ENCODE measurements at regions not wholly inside any gene's neighbourhood (a gene's known extent, or its start where the extent isn't known, plus 50 kb on each side); places are given as distances from the start of the nearest gene placed in this dataset.

DNA sequence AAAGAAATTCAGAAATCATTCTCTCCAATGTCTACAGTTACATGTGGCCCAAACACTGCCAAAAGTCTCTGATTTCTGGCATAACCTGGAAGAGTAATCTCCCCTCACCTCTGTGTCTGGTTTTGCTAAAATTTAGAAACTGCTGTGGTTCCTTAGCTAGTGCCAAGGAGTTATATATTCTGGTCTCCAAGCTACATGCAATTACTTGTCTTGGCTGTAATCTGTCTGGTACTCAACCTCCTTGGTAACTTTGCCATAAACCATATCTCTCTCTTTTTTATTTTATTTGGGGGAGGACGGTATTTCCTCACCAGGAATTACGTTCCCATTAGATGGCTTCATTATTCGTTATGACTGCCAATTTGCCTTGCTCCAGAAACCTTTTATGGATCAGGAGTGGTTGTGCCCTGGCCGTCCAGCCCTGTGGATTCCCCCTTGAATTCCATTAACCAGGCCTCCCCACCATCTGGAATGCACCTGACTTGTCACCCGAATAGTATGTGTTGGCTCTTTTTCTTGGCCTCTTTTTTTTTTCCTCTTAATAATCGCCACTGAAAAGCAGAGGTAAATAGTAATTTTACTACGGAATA lies 400.0 kb downstream of the CD83 start:
- ATAC-seq (no peak), DNase-seq (ENCODE audit: low read depth, low spot score) (no peak)
- TF ChIP-seq, protein P1, sequence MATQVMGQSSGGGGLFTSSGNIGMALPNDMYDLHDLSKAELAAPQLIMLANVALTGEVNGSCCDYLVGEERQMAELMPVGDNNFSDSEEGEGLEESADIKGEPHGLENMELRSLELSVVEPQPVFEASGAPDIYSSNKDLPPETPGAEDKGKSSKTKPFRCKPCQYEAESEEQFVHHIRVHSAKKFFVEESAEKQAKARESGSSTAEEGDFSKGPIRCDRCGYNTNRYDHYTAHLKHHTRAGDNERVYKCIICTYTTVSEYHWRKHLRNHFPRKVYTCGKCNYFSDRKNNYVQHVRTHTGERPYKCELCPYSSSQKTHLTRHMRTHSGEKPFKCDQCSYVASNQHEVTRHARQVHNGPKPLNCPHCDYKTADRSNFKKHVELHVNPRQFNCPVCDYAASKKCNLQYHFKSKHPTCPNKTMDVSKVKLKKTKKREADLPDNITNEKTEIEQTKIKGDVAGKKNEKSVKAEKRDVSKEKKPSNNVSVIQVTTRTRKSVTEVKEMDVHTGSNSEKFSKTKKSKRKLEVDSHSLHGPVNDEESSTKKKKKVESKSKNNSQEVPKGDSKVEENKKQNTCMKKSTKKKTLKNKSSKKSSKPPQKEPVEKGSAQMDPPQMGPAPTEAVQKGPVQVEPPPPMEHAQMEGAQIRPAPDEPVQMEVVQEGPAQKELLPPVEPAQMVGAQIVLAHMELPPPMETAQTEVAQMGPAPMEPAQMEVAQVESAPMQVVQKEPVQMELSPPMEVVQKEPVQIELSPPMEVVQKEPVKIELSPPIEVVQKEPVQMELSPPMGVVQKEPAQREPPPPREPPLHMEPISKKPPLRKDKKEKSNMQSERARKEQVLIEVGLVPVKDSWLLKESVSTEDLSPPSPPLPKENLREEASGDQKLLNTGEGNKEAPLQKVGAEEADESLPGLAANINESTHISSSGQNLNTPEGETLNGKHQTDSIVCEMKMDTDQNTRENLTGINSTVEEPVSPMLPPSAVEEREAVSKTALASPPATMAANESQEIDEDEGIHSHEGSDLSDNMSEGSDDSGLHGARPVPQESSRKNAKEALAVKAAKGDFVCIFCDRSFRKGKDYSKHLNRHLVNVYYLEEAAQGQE (IDR thresholded peaks at IDR 0.05; ENCODE audit: insufficient read depth in 1 of 2, low read depth in 2 of 2, low read length in 1 of 2) = no peak
- no peak for TF ChIP-seq SIN3A (IDR thresholded peaks at IDR 0.05; ENCODE audit: borderline replicate concordance, insufficient read depth, low read depth, low read length)
- no peak for TF ChIP-seq CTCF (IDR thresholded peaks at IDR 0.05)
- TF ChIP-seq POLR2AphosphoS5 (IDR thresholded peaks at IDR 0.05; ENCODE audit: low read depth, low read length) = no peak
- no peak for TF ChIP-seq TCF7L2 (IDR thresholded peaks at IDR 0.05; ENCODE audit: low read depth, low read length)
- Histone ChIP-seq H3K27ac (ENCODE audit: low read length) (no peak overlapping the region), H3K27me3 (ENCODE audit: control insufficient read depth, insufficient read depth, low read length) (no peaks in the 10 kb centered on the region), H3K36me3 (ENCODE audit: control insufficient read depth, insufficient read depth, low read length) (no peaks in the 10 kb centered on the region), H3K9me3 (ENCODE audit: control insufficient read depth, insufficient read depth, low read depth, low read length) (no peaks in the 10 kb centered on the region), H3K4me3 (ENCODE audit: low read depth in 2 of 2, low read length in 2 of 2) (no peak overlapping the region), H3K4me1 (ENCODE audit: control insufficient read depth, insufficient read depth, low read length) (no peaks in the 10 kb centered on the region)
- no TSS peak for BruUV-seq (replicated peaks)
- in situ Hi-C loops (cut with HindIII; ENCODE audit: low pct_unique_long_range_greater_than_20kb, low sequenced_read_pairs) = no loop called here
- CTCF ChIA-PET = no interaction called here
- intact Hi-C loops (cut with micrococcal nuclease; ENCODE audit: unreplicated experiment) = no loop called here
- POLR2A ChIA-PET = no interaction called here

DNA sequence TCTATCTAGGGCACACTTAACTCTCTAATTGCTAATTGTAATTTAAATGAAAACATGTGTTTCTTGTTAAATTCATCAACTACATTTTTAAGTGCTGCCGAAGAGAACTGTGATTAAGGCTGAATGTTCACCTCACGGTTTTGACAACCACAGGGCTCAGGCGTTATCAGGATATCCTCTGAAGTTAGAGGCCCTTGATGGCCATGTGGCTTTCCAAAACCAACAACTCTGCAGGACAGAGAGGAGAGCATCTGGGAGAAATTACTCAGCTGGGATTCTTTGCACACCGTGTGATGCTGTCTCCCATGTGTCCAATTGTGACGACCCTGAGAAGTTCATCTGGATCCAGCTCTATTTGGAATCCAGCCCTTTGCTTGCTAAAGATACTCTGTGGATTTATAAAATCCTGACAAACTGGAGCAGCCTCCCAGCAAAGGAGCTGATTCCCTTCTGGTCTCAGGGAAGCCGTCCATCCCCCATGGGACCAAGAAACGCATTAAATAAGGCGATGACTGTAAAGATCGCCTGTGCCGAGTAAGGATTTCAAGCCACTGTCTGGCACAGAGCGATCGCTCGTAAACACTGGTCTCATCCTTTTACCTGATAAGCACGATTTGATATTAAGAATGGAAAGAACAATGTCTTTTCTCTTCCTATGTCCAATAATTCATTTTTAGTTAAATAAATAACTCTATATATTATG lies 401.1 kb downstream of the CD83 start:
- ChIA-PET CTCF (no interaction called here), POLR2A (no interaction called here)
- H3K27me3 ChIP-seq (ENCODE audit: control insufficient read depth, insufficient read depth, low read length) = no peaks in the 10 kb centered on the region
- H3K9me3 ChIP-seq (ENCODE audit: control insufficient read depth, insufficient read depth, low read depth, low read length) = no peaks in the 10 kb centered on the region
- intact Hi-C loops (cut with micrococcal nuclease; ENCODE audit: unreplicated experiment) (no loop called here), in situ Hi-C loops (cut with HindIII; ENCODE audit: low pct_unique_long_range_greater_than_20kb, low sequenced_read_pairs) (no loop called here)
- TF ChIP-seq POLR2AphosphoS5 (IDR thresholded peaks at IDR 0.05; ENCODE audit: low read depth, low read length) (no peak), SIN3A (IDR thresholded peaks at IDR 0.05; ENCODE audit: borderline replicate concordance, insufficient read depth, low read depth, low read length) (no peak), CTCF (IDR thresholded peaks at IDR 0.05) (no peak), TCF7L2 (IDR thresholded peaks at IDR 0.05; ENCODE audit: low read depth, low read length) (no peak)
- TF ChIP-seq, protein P1 (IDR thresholded peaks at IDR 0.05; ENCODE audit: insufficient read depth in 1 of 2, low read depth in 2 of 2, low read length in 1 of 2) = no peak
- BruUV-seq (replicated peaks) = no TSS peak
- H3K4me1 ChIP-seq (ENCODE audit: control insufficient read depth, insufficient read depth, low read length) = no peaks in the 10 kb centered on the region
- H3K27ac ChIP-seq (ENCODE audit: low read length) = no peak overlapping the region
- DNase-seq (ENCODE audit: low read depth, low spot score) (no peak), ATAC-seq (no peak)
- no peaks in the 10 kb centered on the region for H3K36me3 ChIP-seq (ENCODE audit: control insufficient read depth, insufficient read depth, low read length)
- H3K4me3 ChIP-seq (ENCODE audit: low read depth in 2 of 2, low read length in 2 of 2) = no peak overlapping the region
